SK-N-SH (cell line): ENCODE measurements at regions not wholly inside any gene's neighbourhood (a gene's known extent, or its start where the extent isn't known, plus 50 kb on each side); places are given as distances from the start of the nearest gene placed in this dataset.

Experiments used
- CTCF ChIA-PET: fragments of 300-600, 350-600 bp; formaldehyde crosslinking; extraction: SDS; loops from one replicate; lab custom pipeline; 2021; lab: Yijun Ruan, JAX
- POLR2A ChIA-PET: fragments of 350-600 bp; sonication (Branson Sonifier 250); formaldehyde crosslinking; extraction: SDS; loops from one replicate; lab custom pipeline; 2020; ENCODE audit warnings: antibody characterized with exemption, inconsistent platforms; lab: Yijun Ruan, JAX
- DNase-seq: peaks from one replicate; pipeline ENCODE4 v3.0.0; 2012
- H2AFZ ChIP-seq: fragments of 200-600 bp; sonication (generic); 2 replicates; pipeline ENCODE4 v1.8.1; 2016; ENCODE audit warnings: antibody characterized with exemption, mild to moderate bottlenecking, low read depth
- H3F3A ChIP-seq: fragments of 200-600 bp; sonication (generic); replicated peaks from 2 replicates; pipeline ENCODE3; 2016; ENCODE audit warnings: antibody characterized with exemption, mild to moderate bottlenecking; ENCODE audit not compliant: insufficient read depth
- H3K27ac ChIP-seq, 2 experiments: fragments of 200-500 bp in 1 of 2; fragments of 200-600 bp in 1 of 2; sonication (Bioruptor generic) in 1 of 2; sonication (generic), shearing (Covaris generic) in 1 of 2; 2 replicates each; pipeline versions ENCODE4 v1.5.1 to v1.6.1; 2014 to 2016; ENCODE audit warnings: low read depth in 2 of 2, inconsistent platforms in 1 of 2, low read length in 1 of 2, mild to moderate bottlenecking in 1 of 2, mixed read lengths in 1 of 2
- H3K27me3 ChIP-seq: fragments of 200-600 bp; sonication (generic), shearing (Covaris generic); 2 replicates; pipeline ENCODE4 v1.6.1; 2016; ENCODE audit warnings: mixed run types; ENCODE audit not compliant: insufficient read depth
- H3K36me3 ChIP-seq, 2 experiments: fragments of 200-500 bp in 1 of 2; fragments of 200-600 bp in 1 of 2; sonication (Bioruptor generic) in 1 of 2; sonication (generic) in 1 of 2; replicated peaks in 1 of 2; 2 replicates each; pipeline versions ENCODE3 to v1.5.1; 2014 to 2016; ENCODE audit warnings: low read length in 1 of 2, mild to moderate bottlenecking in 1 of 2; ENCODE audit not compliant: insufficient read depth in 2 of 2, control insufficient read depth in 1 of 2
- H3K4me1 ChIP-seq, 2 experiments: fragments of 200-500 bp in 1 of 2; fragments of 200-600 bp in 1 of 2; sonication (Bioruptor generic) in 1 of 2; sonication (generic), shearing (Covaris generic) in 1 of 2; 2 replicates each; pipeline versions ENCODE4 v1.5.1 to v1.6.1; 2014 to 2016; ENCODE audit warnings: low read depth in 1 of 2, low read length in 1 of 2, mixed run types in 1 of 2; ENCODE audit not compliant: insufficient read depth in 2 of 2, control insufficient read depth in 1 of 2
- H3K4me2 ChIP-seq: fragments of 200-600 bp; sonication (generic), shearing (Covaris generic); 2 replicates; pipeline ENCODE4 v1.6.1; 2017; ENCODE audit warnings: mixed run types
- H3K4me3 ChIP-seq, 2 experiments: fragments of 200-500 bp in 1 of 2; fragments of 200-600 bp in 1 of 2; sonication (Bioruptor generic) in 1 of 2; sonication (generic), shearing (Covaris generic) in 1 of 2; 2 replicates each; pipeline versions ENCODE4 v1.5.1 to v1.8.1; 2014 to 2016; ENCODE audit warnings: low read depth in 2 of 2, inconsistent platforms in 1 of 2, low read length in 1 of 2, mild to moderate bottlenecking in 1 of 2, mixed read lengths in 1 of 2, moderate library complexity in 1 of 2
- H3K79me2 ChIP-seq: fragments of 200-600 bp; sonication (generic); 2 replicates; pipeline ENCODE4 v1.8.1; 2017; ENCODE audit warnings: mild to moderate bottlenecking; ENCODE audit not compliant: insufficient read depth
- H3K9ac ChIP-seq: fragments of 200-600 bp; sonication (generic); 2 replicates; pipeline ENCODE4 v1.6.1; 2017; ENCODE audit warnings: mixed run types
- H3K9me2 ChIP-seq: fragments of 200-600 bp; sonication (generic); 2 replicates; pipeline ENCODE4 v1.6.1; 2017; ENCODE audit warnings: mixed run types
- H3K9me3 ChIP-seq: fragments of 200-600 bp; sonication (generic); 2 replicates; pipeline ENCODE4 v1.6.1; 2017; ENCODE audit warnings: mixed run types, mild to moderate bottlenecking, moderate library complexity
- H4K20me1 ChIP-seq: fragments of 200-600 bp; sonication (generic); 2 replicates; pipeline ENCODE4 v1.6.1; 2017; ENCODE audit warnings: mild to moderate bottlenecking, mixed run types; ENCODE audit not compliant: insufficient read depth
- CHD2 ChIP-seq: fragments of 150-350 bp; IDR thresholded peaks from 2 replicates; pipeline ENCODE4 v1.6.1; 2018; ENCODE audit warnings: low read length; ENCODE audit not compliant: partially characterized antibody
- ELF1 ChIP-seq: IDR thresholded peaks from 2 replicates; pipeline ENCODE4 v1.4.0; 2012
- EP300 ChIP-seq, 2 experiments: IDR thresholded peaks; 2 replicates each; pipeline versions ENCODE4 v1.4.0 to v1.6.1; 2012; ENCODE audit warnings: borderline replicate concordance in 1 of 2, low read depth in 1 of 2, low read length in 1 of 2
- EZH2phosphoT487 ChIP-seq: fragments of 200-600 bp; sonication (generic); IDR thresholded peaks from 2 replicates; pipeline ENCODE4 v1.6.1; 2017; ENCODE audit warnings: low read depth, mixed run types, mild to moderate bottlenecking, antibody characterized with exemption, moderate library complexity, borderline replicate concordance
- FOXJ3 ChIP-seq: sonication (generic); formaldehyde crosslinking; IDR thresholded peaks from 2 replicates; pipeline ENCODE4 v1.5.1; 2020; ENCODE audit warnings: mild to moderate bottlenecking, missing genetic modification reagents
- FOXM1 ChIP-seq: IDR thresholded peaks from 2 replicates; pipeline ENCODE4 v1.4.0; 2012; ENCODE audit warnings: low read depth, mild to moderate bottlenecking
- GABPA ChIP-seq: IDR thresholded peaks from 2 replicates; pipeline ENCODE4 v1.4.0; 2012; ENCODE audit warnings: low read depth, mild to moderate bottlenecking
- GATA2 ChIP-seq: sonication (generic); formaldehyde crosslinking; IDR thresholded peaks from 2 replicates; pipeline ENCODE4 v1.5.0; 2020; ENCODE audit warnings: mild to moderate bottlenecking, missing genetic modification reagents
- JUND ChIP-seq: IDR thresholded peaks from 2 replicates; pipeline ENCODE4 v1.4.0; 2012
- MEF2A ChIP-seq: IDR thresholded peaks from 2 replicates; pipeline ENCODE4 v1.4.0; 2012; ENCODE audit warnings: low read depth, borderline replicate concordance
- MXI1 ChIP-seq: IDR thresholded peaks from 2 replicates; pipeline ENCODE4 v1.6.1; 2012; ENCODE audit warnings: mild to moderate bottlenecking, low read depth, low read length, improper control_type of control experiment
- NRF1 ChIP-seq: IDR thresholded peaks from 2 replicates; pipeline ENCODE4 v1.6.1; 2012; ENCODE audit warnings: low read depth, mild to moderate bottlenecking, low read length
- TAF1 ChIP-seq: IDR thresholded peaks from 2 replicates; pipeline ENCODE4 v1.6.1; 2012; ENCODE audit warnings: low read depth, mild to moderate bottlenecking, low read length, moderate library complexity, borderline replicate concordance
- USF2 ChIP-seq: fragments of 150-350 bp; IDR thresholded peaks from 2 replicates; pipeline ENCODE4 v1.6.1; 2017; ENCODE audit warnings: antibody characterized with exemption, low read length, low read depth, borderline replicate concordance
- YY1 ChIP-seq: IDR thresholded peaks from 2 replicates; pipeline ENCODE4 v1.4.0; 2012; ENCODE audit warnings: low read depth, mild to moderate bottlenecking
- WGBS: methylation state at CpG from one replicate; pipeline ENCODE4 v1.1.6; 2017; ENCODE audit warnings: low lambda C conversion rate; 5-methylcytosine and 5-hydroxymethylcytosine counted together
- TF ChIP-seq, protein P1 (sequence below): IDR thresholded peaks from 2 replicates; pipeline ENCODE4 v1.4.0; 2012; ENCODE audit warnings: low read depth, borderline replicate concordance
- TF ChIP-seq, protein P2 (sequence below): fragments of 200-600 bp; sonication (generic); IDR thresholded peaks from 2 replicates; pipeline ENCODE4 v1.6.1; 2017; ENCODE audit warnings: antibody characterized with exemption, mild to moderate bottlenecking, moderate library complexity
- TF ChIP-seq, protein P3 (sequence below): IDR thresholded peaks from 2 replicates; pipeline ENCODE4 v1.4.0; 2012; ENCODE audit warnings: low read depth

DNA sequence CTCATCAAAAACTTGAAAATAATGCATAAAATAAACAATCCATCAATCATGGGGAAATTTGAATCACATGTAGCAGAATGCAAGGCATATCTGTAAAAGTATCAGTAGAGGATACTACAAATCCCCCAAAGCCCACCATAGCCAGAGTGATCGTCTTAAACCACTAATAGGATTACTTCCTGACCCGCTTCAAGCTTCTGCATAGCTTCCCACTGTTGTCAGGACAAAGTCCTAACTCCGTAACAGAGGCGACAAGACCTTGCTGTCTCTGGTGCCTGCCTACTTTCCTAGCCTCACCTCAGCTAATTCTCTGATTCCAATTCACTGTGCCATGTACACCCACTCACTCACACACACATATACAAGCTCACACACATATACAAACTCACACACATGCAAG lies 161.2 kb upstream of the NFIA start:
- Histone ChIP-seq H3K27ac (peak overlapping the region in 1 of 2 experiments; percentile 5; a peak in 1 of 4 replicates), H3K4me3 (no peak overlapping the region), H3K9ac (no peak overlapping the region), H2AFZ (no peak overlapping the region), H3K36me3 (no peaks in the 10 kb centered on the region), H3K4me1 (peaks cover 0 to 51% of the 10 kb centered on the region in 2 experiments; a peak in 2 of 4 replicates), H3K9me3 (no peaks in the 10 kb centered on the region), H4K20me1 (no peaks in the 10 kb centered on the region), H3K79me2 (no peaks in the 10 kb centered on the region)
- WGBS = 91% methylated on average over 4 of the region's 4 CpGs
- POLR2A ChIA-PET = no interaction called here
- DNase-seq = no peak
- TF ChIP-seq GABPA (no peak), FOXM1 (no peak), CHD2 (no peak), YY1 (no peak), NRF1 (no peak)
- TF ChIP-seq, protein P1, sequence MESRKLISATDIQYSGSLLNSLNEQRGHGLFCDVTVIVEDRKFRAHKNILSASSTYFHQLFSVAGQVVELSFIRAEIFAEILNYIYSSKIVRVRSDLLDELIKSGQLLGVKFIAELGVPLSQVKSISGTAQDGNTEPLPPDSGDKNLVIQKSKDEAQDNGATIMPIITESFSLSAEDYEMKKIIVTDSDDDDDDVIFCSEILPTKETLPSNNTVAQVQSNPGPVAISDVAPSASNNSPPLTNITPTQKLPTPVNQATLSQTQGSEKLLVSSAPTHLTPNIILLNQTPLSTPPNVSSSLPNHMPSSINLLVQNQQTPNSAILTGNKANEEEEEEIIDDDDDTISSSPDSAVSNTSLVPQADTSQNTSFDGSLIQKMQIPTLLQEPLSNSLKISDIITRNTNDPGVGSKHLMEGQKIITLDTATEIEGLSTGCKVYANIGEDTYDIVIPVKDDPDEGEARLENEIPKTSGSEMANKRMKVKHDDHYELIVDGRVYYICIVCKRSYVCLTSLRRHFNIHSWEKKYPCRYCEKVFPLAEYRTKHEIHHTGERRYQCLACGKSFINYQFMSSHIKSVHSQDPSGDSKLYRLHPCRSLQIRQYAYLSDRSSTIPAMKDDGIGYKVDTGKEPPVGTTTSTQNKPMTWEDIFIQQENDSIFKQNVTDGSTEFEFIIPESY = no peak
- TF ChIP-seq, all 33 proteins: peak for 0
- CTCF ChIA-PET = interaction anchor here (0.9 to 1.0 kb wide), 3 partner anchors 30 to 667 kb away, joined by 3 read pairs; no protein-coding TSS in a partner anchor
- H3F3A ChIP-seq = no peaks in the 10 kb centered on the region
- no peak overlapping the region for H3K4me2 ChIP-seq
- no peaks in the 10 kb centered on the region for H3K9me2 ChIP-seq
- no peaks in the 10 kb centered on the region for H3K27me3 ChIP-seq

- no peak for TF ChIP-seq GATA2 (CRISPR knock-in tag)
- TF ChIP-seq JUND = no peak
- TF ChIP-seq USF2 = no peak
- TF ChIP-seq, protein P1 = no peak
- TF ChIP-seq EZH2phosphoT487 = no peak
- no peak for TF ChIP-seq YY1
- TF ChIP-seq EP300 (IDR thresholded peaks at IDR 0.05; ENCODE audit: borderline replicate concordance in 1 of 2, low read depth in 1 of 2, low read length in 1 of 2) = no peak
- TF ChIP-seq TAF1 = no peak
- TF ChIP-seq ELF1 = no peak
- TF ChIP-seq MXI1 = no peak
- no peak for TF ChIP-seq FOXJ3 (CRISPR knock-in tag)
- TF ChIP-seq, protein P2, sequence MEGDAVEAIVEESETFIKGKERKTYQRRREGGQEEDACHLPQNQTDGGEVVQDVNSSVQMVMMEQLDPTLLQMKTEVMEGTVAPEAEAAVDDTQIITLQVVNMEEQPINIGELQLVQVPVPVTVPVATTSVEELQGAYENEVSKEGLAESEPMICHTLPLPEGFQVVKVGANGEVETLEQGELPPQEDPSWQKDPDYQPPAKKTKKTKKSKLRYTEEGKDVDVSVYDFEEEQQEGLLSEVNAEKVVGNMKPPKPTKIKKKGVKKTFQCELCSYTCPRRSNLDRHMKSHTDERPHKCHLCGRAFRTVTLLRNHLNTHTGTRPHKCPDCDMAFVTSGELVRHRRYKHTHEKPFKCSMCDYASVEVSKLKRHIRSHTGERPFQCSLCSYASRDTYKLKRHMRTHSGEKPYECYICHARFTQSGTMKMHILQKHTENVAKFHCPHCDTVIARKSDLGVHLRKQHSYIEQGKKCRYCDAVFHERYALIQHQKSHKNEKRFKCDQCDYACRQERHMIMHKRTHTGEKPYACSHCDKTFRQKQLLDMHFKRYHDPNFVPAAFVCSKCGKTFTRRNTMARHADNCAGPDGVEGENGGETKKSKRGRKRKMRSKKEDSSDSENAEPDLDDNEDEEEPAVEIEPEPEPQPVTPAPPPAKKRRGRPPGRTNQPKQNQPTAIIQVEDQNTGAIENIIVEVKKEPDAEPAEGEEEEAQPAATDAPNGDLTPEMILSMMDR = no peak
- no peak for TF ChIP-seq MEF2A
- TF ChIP-seq, protein P3, sequence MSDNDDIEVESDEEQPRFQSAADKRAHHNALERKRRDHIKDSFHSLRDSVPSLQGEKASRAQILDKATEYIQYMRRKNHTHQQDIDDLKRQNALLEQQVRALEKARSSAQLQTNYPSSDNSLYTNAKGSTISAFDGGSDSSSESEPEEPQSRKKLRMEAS = no peak
- TF ChIP-seq, all 33 proteins: peak for 0
- 88% methylated on average over 2 of the region's 2 CpGs for WGBS
- H4K20me1 ChIP-seq = no peaks in the 10 kb centered on the region
- H3K4me1 ChIP-seq = peaks cover 0 to 49% of the 10 kb centered on the region in 2 experiments; a peak in 2 of 4 replicates
- CTCF ChIA-PET = interaction anchor here (1.0 kb wide), 2 partner anchors 29 to 55 kb away, joined by 3 read pairs; no protein-coding TSS in a partner anchor
- no peaks in the 10 kb centered on the region for H3K27me3 ChIP-seq
- H3K79me2 ChIP-seq = no peaks in the 10 kb centered on the region
- no peaks in the 10 kb centered on the region for H3K9me3 ChIP-seq
- no peak for DNase-seq
- H3K36me3 ChIP-seq = no peaks in the 10 kb centered on the region
- H2AFZ ChIP-seq = no peak overlapping the region
- H3K27ac ChIP-seq = peak overlapping the region in 1 of 2 experiments; percentile 64; a peak in 1 of 4 replicates
- no peak overlapping the region for H3K4me2 ChIP-seq
- H3F3A ChIP-seq = no peaks in the 10 kb centered on the region
- POLR2A ChIA-PET = no interaction called here
- H3K9ac ChIP-seq = no peak overlapping the region
- H3K9me2 ChIP-seq = no peaks in the 10 kb centered on the region
- H3K4me3 ChIP-seq = no peak overlapping the region
These were observed 161.8 kb upstream of the NFIA start for GRCh38 chr1:60920561-60920960.
